ENCODE measurements at regions not wholly inside any gene's neighbourhood (a gene's known extent, or its start where the extent isn't known, plus 50 kb on each side); places are given as distances from the start of the nearest gene placed in this dataset.

- TF ChIP-seq POLR2A (IDR thresholded peaks at IDR 0.05) (no peak), CTCF (IDR thresholded peaks at IDR 0.05) (no peak)
Observed at GRCh38 chr5:125236007-125236406, 489.6 kb upstream of the ZNF608 start.

Measured in lower leg skin (tissue), 3 donors.